GM18502 (cell line): ENCODE measurements at regions not wholly inside any gene's neighbourhood (a gene's known extent, or its start where the extent isn't known, plus 50 kb on each side); places are given as distances from the start of the nearest gene placed in this dataset.

Source experiments
- ATAC-seq: cut with Tn5 transposase; IDR thresholded peaks from one replicate; pipeline ENCODE4 v1.9.1; 2021; ENCODE audit warnings: mild to moderate bottlenecking; ENCODE audit not compliant: unreplicated experiment, poor library complexity

DNA sequence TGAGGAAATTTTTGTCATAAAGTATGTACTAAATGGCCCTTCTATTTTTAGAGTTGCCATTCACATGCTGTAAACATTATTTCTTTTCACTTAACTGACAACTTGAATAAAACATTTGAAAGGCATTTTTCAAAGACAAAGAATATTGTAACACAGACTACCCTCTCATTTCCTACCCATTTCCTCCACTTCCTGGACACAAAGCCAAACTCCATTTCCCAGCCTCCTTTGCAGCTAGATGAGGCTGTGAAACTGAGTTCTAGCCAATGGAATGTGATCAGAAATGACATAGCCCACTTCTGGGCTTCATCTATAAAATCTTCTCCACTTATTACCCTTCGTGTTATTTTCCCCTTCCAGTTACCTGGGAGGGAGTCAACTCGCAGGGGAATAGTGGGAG lies 288.9 kb upstream of the DPH6 start:
- ATAC-seq = no peak

DNA sequence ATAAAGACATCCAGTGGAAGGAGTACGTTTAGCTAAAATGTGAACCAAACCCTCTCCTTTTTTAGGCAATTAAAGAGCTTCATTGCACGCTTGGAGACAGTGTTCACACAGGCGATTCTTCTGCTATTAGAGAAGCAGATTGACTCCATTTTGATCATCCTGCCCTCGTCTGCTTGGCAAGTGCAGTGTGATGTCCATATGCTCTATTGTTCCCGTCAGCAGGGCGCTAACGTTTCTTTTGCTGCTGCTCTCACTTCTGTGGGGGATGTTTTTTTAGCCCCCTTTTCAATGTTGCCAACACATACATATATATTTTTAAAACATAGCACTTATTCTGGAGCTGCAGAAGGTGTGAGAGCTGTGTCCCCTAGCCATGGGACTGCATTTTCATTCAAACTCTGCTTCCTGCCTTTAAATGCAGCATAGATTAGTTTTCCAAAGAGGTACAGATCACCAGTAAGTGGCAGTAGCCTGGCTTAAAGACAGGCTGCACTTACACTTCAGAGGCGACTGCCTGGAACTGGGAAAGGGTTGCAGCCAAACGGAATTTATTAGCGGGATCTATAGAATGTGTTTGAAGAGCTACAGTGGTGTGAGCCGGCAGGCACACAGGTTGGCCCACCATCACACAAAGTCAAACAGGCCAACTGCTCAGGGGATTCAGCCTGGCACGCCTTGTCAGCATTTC lies 292.6 kb upstream of the DPH6 start:
- ATAC-seq = no peak

DNA sequence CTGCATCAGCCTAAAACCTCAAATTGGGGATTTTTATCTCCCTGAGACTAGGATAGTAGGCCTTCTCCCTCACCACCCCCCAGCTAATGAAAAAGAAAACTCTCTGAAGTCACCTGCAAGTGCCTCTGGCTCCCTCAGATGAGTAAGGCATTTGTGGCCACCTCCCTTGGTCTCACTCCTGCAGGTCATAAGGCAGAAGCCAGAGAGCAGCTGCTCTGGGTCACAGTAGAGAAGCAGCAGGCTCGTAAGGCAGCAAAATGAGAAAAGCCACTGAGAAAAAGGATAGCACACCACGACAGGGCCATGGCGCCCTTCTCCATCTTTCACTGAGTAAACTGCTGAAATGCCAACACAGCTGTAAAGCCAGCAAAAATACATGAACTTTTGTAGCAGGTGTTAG lies 296.7 kb upstream of the DPH6 start:
- ATAC-seq = no peak

DNA sequence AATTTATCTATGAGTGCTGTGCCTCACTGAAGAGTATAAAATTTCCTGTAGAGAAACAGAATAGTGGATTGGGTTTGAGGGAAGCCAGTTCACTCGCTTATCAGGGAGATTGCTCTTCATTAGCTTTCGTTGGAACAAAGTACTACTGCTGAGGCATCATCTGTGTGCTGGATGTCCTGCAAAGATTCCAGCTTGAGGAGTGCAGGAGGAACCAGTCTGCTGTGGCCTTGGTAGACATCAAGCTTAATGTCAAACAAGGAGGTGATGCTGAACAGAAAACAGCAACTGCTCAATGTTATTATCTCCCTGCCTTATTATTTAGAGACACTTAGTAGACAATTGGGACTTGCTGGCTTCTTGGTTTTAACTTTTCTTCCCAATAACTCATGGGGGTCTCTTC lies 297.5 kb upstream of the DPH6 start:
- no peak for ATAC-seq

DNA sequence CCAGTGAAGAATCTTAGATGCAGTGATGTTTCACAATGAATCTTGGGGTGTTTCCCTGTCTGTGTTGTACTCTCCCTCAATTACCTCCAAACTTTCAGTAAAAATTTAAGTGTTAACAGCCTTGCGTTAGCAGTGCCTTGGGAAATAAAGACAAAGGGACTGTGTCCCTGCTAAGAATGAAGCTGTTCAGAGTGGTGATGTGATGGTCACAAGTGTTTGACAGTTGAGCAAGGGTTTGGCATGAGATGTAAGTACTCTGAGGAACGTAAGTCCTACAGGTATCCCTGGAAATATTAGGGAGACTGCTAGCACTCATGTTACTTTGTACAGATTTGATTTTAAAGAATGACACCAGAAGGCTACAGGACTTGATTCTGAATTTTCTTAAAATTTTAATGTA lies 304.3 kb upstream of the DPH6 start:
- no peak for ATAC-seq

DNA sequence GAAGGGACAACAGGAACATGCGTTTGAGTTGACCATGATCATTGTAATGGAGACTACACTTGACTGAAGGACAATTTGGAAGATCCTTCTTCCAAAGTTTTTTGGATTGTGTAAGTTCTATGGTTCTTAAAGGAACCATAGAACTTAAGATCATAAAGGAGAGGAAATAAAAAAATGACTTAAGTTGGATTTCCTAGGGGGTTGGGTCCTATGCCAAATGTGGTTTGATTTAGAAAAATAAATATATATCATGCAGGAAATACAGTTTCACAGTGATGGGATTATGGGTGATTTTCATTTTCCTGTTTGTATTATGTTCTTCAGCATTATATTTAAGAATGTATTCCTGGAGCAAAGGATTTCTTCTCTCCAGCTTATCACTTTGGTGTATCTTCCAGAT lies 305.5 kb upstream of the DPH6 start:
- ATAC-seq = no peak

DNA sequence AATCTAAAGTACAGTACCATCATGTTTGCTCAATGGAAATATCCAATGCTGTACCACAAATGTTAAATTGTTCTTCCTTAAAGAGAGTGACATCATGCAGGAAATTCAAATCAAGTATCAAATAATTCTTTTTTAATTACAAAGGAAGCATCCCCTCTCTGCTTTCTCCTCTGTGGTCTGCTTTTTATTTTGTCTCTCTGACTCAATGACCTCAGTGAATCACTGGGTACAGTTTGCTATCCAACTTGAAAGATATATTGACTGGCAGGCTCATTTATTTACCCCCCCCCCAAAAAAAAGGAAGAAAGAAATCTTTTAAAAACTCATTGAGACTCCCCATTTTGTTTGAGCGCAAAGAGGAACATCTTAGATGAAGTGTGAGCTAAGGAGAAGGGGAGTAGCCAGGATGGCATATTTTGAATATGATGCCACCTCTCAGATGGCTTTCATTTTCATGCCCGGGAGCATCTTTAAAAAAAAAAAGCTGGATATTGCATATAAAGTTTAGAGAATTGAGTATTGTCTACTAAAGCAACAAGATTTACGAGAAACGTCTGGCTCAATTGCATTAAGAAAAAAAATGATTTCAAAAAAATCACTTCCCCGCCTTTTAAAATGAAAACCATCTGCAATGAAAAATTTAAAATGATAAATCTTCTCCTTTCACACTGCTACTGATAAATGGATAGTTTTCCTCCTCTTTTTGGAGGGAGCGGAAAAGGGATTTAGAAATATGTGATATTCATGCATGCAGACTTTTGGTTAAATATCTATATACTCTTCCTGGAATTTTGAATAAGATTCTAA lies 307.1 kb upstream of the DPH6 start:
- ATAC-seq = no peak

DNA sequence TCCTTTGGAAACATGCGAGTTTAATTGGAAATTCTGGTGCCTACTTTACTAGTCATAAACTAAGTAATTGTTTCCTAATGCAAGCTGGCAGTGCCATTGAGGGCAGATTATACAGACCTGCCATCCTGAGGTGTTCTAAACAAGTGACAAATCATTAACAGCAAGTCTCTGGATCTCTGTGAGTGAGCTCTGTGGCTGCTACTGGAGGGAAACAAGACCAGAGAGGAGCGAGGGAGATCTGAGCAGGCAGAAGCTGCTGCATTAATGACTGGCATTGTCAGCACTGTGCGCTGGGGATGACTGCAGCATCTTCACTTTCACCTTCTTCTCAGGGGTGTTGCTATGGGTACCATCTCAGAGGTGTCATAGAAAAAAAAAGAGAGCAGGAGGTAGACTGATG lies 308.4 kb upstream of the DPH6 start:
- no peak for ATAC-seq

DNA sequence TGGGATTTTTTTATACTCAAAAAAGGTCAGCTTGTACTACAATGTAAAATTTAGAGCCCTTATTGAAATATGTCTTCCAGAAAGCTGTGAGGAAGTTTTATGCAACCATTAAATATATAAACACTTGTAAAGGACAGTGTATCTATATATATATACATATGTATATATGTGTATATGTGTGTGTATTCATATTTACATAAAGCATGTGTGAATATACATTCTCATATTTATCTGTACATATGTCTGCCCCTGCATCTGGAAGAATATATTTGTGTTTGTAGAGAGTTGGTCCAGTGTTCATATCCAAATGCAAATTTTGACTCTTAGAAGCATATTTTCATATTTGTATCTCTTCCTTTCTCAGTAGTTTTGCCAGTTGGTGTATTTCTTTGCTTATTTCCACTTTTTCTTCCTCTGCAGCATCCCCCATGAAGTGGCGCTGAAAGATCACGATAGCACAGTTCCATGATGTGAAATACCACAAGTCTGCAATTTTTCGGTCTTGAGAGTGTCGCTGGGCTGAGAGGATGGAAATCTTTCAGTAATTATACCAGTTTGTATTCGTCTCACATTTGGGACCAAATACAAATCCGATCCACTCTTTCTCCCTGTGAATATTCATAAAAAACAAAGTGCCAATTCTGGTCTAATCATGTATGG lies 311.7 kb upstream of the DPH6 start:
- ATAC-seq = no peak

DNA sequence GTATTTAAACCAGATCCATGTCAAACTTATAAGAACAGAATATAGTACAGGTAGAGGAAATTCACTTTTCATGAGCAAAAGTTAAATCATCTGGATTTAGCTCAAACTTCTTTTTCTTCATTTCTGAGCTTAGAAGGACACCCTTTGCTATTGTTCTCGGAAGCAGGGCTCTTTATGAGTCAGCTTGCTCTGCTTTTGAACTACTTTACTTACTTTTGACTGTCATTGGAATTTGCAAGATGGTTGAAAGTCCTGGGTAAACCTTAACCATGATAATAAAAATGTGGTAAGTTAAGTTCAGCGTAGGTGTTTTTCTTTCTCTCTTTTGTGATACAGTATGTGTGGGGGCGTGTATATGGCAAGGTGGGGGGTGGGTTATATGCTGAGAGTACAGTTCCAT lies 312.7 kb upstream of the DPH6 start:
- no peak for ATAC-seq

DNA sequence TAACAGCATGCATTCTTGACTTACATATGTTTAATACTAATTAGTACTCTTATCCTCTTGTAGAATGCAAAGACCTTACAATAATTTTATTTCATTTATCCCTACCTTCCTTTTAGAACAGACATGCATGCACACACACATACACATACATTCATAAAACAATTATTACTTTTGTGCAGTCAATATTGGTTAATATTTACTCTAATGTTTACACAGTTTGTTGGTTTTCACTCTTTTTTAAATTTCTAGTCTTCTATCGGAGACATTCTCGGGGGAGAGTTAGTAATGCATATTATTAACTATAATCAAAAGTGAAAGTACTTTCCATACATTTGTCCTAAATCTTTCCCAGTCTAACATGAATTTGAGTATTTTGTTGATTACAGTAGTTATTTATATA lies 317.7 kb upstream of the DPH6 start:
- no peak for ATAC-seq

DNA sequence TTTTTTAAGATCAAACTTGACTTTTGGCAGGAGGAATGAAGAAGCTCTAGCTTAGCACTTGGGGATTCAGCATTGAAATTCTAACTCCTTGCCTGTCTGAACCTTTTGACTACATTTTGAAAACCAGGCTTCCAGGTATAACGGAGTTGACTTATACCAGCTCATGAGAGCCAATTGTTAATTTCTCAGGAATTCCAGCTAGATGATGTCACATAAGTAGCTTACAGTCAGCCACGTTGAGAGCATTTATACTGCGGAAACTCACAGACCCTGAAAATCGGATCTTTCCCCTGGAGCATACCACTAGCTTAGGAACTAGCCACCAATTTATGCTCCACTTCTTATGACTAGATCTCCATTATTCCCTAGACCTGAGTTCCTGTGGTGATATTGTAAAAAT lies 321.4 kb upstream of the DPH6 start:
- no peak for ATAC-seq

DNA sequence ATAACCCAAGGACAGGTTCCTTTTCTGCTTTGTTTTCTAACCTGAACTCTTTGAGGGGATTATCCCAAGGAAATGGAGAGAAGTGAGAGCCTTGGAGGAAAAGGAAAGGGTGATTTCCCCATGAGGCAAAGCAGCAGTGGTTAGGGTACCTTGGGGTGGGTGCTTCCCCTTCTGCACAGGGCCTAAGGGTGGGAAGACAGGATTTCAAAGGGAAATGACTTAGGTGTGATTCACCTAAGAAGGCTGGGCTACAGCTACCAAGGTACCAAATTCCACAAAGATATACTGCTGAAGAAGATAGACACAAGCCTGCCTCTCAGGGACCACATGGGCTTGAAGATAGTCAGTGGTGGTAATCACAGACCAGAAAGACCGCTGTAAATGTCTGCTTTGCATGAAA lies 325.3 kb upstream of the DPH6 start:
- ATAC-seq = no peak

DNA sequence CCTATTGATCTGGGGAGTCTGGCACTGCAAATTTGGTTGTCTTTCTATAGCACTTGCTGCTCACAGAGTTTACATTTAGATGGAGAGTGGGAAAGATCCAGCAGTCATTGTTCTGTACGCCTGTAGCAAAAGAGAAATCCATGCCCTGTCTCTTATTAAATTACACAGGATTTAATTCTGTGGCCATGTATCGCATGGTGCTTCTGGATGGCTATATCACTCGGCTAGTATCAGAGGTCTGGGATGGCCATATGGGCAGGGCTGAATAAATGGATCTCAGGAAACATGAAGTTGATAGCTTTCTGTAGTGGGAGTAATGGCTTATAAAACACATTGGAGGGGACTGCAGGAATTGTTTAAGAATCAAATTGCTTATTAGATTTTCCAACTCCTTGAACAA lies 325.8 kb upstream of the DPH6 start:
- no peak for ATAC-seq

DNA sequence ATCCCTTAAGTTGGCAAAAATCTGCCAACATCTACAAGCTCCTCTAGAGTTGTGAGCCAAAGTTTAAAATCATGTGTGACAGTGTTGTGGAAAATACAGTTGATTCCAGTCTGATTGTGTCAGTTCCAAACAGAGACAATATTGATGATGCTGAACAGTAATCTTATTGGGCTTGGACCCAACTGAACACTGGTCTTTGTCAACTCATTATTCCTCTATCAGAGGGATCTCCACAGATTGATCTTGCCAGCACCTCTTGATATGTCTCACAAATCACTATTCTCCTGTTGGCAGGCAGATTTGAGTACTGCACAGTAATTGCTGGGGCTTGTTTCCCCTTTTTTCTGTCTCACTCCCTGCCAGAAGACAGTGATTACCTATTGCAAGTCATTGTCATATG lies 326.6 kb upstream of the DPH6 start:
- no peak for ATAC-seq

DNA sequence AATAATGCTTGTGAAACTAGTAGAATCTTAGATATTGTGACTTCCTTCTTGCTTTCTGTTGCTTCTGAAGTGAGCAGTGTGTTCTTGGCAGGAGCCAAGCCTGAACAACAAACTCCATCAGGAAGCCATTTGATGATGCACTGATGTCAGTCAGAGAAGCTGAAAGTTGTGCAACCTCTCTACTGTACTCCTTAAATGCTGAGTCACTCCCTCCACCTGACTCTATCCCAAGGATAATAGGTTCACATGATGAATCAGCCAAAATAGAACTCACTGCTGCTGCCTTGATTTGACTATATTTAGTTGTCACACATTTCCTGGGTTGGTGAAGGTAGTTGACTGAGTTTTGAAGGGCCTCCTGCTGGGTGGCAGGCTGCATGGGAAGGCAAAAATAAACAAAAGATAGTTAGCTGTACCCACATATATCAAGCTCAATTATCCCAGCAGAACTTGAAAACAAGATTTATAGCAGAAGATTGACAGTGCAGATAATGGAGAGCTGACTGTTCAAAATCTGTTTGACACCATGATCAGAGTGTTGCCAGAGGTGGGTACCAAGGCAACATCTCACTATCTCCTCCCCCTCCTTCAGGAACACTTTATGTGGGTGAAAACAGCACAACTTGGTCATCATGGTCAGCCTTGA lies 328.4 kb upstream of the DPH6 start:
- ATAC-seq = no peak

DNA sequence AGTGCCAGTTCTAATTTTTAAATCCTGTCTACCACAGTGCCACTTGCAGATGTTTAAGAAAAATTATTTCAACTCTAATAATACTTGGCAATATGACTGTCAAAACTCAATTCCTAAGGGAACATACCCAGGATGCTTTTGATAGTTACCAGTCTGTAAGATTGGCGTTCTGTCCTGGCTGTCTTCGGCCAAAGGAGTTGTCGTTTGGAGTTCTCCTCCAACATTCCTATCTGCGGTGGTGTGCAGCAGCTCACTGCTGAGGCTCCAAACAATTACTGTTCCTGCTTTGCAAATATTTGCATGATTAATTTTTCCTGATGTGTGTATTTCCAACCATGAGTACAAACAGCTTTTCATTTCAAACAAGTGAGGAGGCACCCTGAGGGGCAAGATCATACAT lies 330.8 kb upstream of the DPH6 start:
- no peak for ATAC-seq

DNA sequence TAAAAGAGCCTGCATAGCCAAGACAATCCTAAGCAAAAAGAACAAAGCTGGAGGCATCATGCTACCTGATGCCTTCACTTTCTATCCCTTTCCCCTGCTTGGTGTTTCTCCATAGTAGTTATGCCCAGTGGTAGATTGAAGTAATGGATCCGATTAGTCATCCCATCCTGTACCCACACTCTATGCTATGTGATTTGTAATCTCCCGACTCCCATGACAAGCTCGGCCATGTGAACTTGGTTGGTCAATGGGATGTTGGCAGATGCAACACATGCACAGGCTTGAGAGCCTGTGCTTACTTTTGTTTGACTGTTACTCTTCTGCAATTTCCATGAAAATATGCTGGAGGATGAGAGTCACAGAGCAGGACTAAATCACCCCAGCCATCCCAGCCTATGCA lies 334.9 kb upstream of the DPH6 start:
- no peak for ATAC-seq

DNA sequence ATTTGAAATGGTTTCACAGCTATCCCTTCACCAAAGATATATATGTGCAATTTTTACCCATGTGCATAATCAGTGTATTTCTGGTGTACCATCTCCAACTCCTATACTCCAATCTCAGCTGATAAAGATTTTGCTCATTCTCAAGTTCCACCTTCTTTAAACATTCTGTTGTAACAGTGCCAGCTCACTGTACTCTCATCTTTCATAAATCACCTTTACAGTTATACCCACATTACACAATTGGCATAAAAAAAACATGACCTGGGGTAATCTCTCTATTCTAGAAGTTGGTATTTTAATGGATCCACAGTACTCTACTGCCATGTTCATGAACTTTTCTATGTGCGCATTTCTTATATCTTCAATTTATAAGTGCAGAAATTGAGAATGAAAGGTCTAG lies 339.9 kb upstream of the DPH6 start:
- no peak for ATAC-seq

DNA sequence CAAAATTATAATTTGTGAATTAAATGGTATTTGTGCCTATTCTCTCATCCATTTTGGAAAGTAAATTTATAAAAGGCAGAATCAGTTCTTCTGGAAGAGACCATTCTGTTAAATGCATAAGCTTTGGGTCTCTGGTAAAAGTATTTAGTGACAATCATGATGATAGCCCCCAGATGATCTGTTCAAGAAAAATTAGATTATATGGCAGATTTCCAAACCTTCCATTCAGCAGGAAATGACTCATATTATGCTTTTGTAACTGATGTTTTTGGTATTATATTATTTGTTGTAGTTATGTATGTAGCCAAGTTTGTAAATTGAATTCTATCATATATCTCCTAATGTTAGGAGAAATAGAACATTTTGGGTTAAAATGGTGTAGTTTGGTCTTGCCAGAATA lies 340.8 kb upstream of the DPH6 start:
- ATAC-seq = no peak

DNA sequence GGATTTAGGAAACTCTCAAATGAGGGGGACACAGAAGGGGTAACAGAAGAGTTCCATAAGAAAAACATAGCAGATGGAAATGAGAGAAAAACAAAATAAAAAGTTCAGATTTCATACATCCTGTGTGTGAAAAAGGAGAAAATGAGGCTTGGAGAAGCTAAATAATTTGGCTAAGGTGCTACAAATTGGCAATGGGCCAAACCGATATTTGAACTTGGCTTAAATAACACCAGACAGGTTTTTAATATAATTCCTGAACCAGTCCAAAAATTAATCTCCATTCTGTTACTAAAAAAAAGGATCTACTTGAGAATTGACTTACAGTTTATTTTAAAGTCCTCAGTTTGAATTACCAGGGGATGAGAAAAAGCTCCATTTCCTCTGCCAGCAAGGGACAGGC lies 342.9 kb upstream of the DPH6 start:
- ATAC-seq = no peak
